ENCODE measurements at regions not wholly inside any gene's neighbourhood (a gene's known extent, or its start where the extent isn't known, plus 50 kb on each side); places are given as distances from the start of the nearest gene placed in this dataset.
A peak's percentile ranks its signal among the peaks of the same experiment; 100 is the strongest.

- no peaks in the 10 kb centered on the region for H3K36me3 ChIP-seq (ENCODE audit: control insufficient read depth in 5 of 5, insufficient read depth in 5 of 5, low read length in 5 of 5)
- peaks cover 10 to 32% (median 12%) of the 10 kb centered on the region in 5 donors for H3K9me3 ChIP-seq (ENCODE audit: control insufficient read depth in 5 of 5, low read length in 5 of 5)
- H3K4me1 ChIP-seq (ENCODE audit: control insufficient read depth in 5 of 5, insufficient read depth in 5 of 5, low read length in 5 of 5), result peaks cover 0 to 6% (median 5%) of the 10 kb centered on the region in 5 donors
- H3K9ac ChIP-seq (ENCODE audit: low read length in 5 of 5), result no peak overlapping the region
- H3K27me3 ChIP-seq (ENCODE audit: control insufficient read depth in 5 of 5, insufficient read depth in 4 of 5, low read length in 5 of 5), result peaks cover 0 to 14% (median 9%) of the 10 kb centered on the region in 5 donors
- no peak overlapping the region for H3K27ac ChIP-seq (ENCODE audit: low read depth, low read length)
- peak overlapping the region in 4 of 5 donors; percentile 9 to 47 (median 26) for H3K4me3 ChIP-seq (ENCODE audit: low read depth in 1 of 5, low read length in 5 of 5)
These were observed 99.7 kb upstream of the CCL21 start for GRCh38 chr9:34809504-34810186.

- Histone ChIP-seq H3K27me3 (ENCODE audit: control insufficient read depth in 5 of 5, insufficient read depth in 4 of 5, low read length in 5 of 5) (peaks cover 0 to 2% (median 0%) of the 10 kb centered on the region in 5 donors), H3K4me3 (ENCODE audit: low read depth in 1 of 5, low read length in 5 of 5) (no peak overlapping the region), H3K9me3 (ENCODE audit: control insufficient read depth in 5 of 5, low read length in 5 of 5) (peaks cover 0 to 11% (median 5%) of the 10 kb centered on the region in 5 donors), H3K36me3 (ENCODE audit: control insufficient read depth in 5 of 5, insufficient read depth in 5 of 5, low read length in 5 of 5) (no peaks in the 10 kb centered on the region), H3K4me1 (ENCODE audit: control insufficient read depth in 5 of 5, insufficient read depth in 5 of 5, low read length in 5 of 5) (no peaks in the 10 kb centered on the region), H3K9ac (ENCODE audit: low read length in 5 of 5) (no peak overlapping the region), H3K27ac (ENCODE audit: low read depth, low read length) (no peak overlapping the region)
These were observed 93.0 kb upstream of the CCL21 start for GRCh38 chr9:34802916-34803315.

GRCh38 chr9:34797367-34797766 lies 87.4 kb upstream of the CCL21 start:
- Histone ChIP-seq H3K27me3 (ENCODE audit: control insufficient read depth in 5 of 5, insufficient read depth in 4 of 5, low read length in 5 of 5) (peaks cover 0 to 7% (median 0%) of the 10 kb centered on the region in 5 donors), H3K9ac (ENCODE audit: low read length in 5 of 5) (no peak overlapping the region), H3K9me3 (ENCODE audit: control insufficient read depth in 5 of 5, low read length in 5 of 5) (no peaks in the 10 kb centered on the region), H3K4me3 (ENCODE audit: low read depth in 1 of 5, low read length in 5 of 5) (no peak overlapping the region), H3K4me1 (ENCODE audit: control insufficient read depth in 5 of 5, insufficient read depth in 5 of 5, low read length in 5 of 5) (no peaks in the 10 kb centered on the region), H3K36me3 (ENCODE audit: control insufficient read depth in 5 of 5, insufficient read depth in 5 of 5, low read length in 5 of 5) (no peaks in the 10 kb centered on the region), H3K27ac (ENCODE audit: low read depth, low read length) (no peak overlapping the region)

GRCh38 chr9:34796924-34797323 lies 87.0 kb upstream of the CCL21 start:
- Histone ChIP-seq H3K27ac (ENCODE audit: low read depth, low read length) (no peak overlapping the region), H3K9ac (ENCODE audit: low read length in 5 of 5) (no peak overlapping the region), H3K4me3 (ENCODE audit: low read depth in 1 of 5, low read length in 5 of 5) (no peak overlapping the region), H3K4me1 (ENCODE audit: control insufficient read depth in 5 of 5, insufficient read depth in 5 of 5, low read length in 5 of 5) (no peaks in the 10 kb centered on the region), H3K27me3 (ENCODE audit: control insufficient read depth in 5 of 5, insufficient read depth in 4 of 5, low read length in 5 of 5) (peaks cover 0 to 7% (median 0%) of the 10 kb centered on the region in 5 donors), H3K36me3 (ENCODE audit: control insufficient read depth in 5 of 5, insufficient read depth in 5 of 5, low read length in 5 of 5) (no peaks in the 10 kb centered on the region), H3K9me3 (ENCODE audit: control insufficient read depth in 5 of 5, low read length in 5 of 5) (no peaks in the 10 kb centered on the region)

GRCh38 chr9:34793428-34793827 lies 83.5 kb upstream of the CCL21 start:
- no peaks in the 10 kb centered on the region for H3K36me3 ChIP-seq (ENCODE audit: control insufficient read depth in 5 of 5, insufficient read depth in 5 of 5, low read length in 5 of 5)

GRCh38 chr9:34783951-34784487 lies 74.1 kb upstream of the CCL21 start:
- Histone ChIP-seq H3K9ac (ENCODE audit: low read length in 5 of 5) (no peak overlapping the region), H3K4me1 (ENCODE audit: control insufficient read depth in 5 of 5, insufficient read depth in 5 of 5, low read length in 5 of 5) (no peaks in the 10 kb centered on the region), H3K27me3 (ENCODE audit: control insufficient read depth in 5 of 5, insufficient read depth in 4 of 5, low read length in 5 of 5) (peaks cover 0 to 4% (median 0%) of the 10 kb centered on the region in 5 donors), H3K4me3 (ENCODE audit: low read depth in 1 of 5, low read length in 5 of 5) (no peak overlapping the region), H3K27ac (ENCODE audit: low read depth, low read length) (no peak overlapping the region), H3K9me3 (ENCODE audit: control insufficient read depth in 5 of 5, low read length in 5 of 5) (no peaks in the 10 kb centered on the region), H3K36me3 (ENCODE audit: control insufficient read depth in 5 of 5, insufficient read depth in 5 of 5, low read length in 5 of 5) (no peaks in the 10 kb centered on the region)

More at GRCh38 chr9:34793428-34793827, 83.5 kb upstream of the CCL21 start:
- H3K4me3 ChIP-seq (ENCODE audit: low read depth in 1 of 5, low read length in 5 of 5), result no peak overlapping the region
- peaks cover 0 to 8% (median 7%) of the 10 kb centered on the region in 5 donors for H3K27me3 ChIP-seq (ENCODE audit: control insufficient read depth in 5 of 5, insufficient read depth in 4 of 5, low read length in 5 of 5)
- no peak overlapping the region for H3K9ac ChIP-seq (ENCODE audit: low read length in 5 of 5)
- no peaks in the 10 kb centered on the region for H3K9me3 ChIP-seq (ENCODE audit: control insufficient read depth in 5 of 5, low read length in 5 of 5)
- no peak overlapping the region for H3K27ac ChIP-seq (ENCODE audit: low read depth, low read length)
- no peaks in the 10 kb centered on the region for H3K4me1 ChIP-seq (ENCODE audit: control insufficient read depth in 5 of 5, insufficient read depth in 5 of 5, low read length in 5 of 5)

- H3K9ac ChIP-seq (ENCODE audit: low read length in 5 of 5), result no peak overlapping the region
- no peak overlapping the region for H3K27ac ChIP-seq (ENCODE audit: low read depth, low read length)
- H3K4me3 ChIP-seq (ENCODE audit: low read depth in 1 of 5, low read length in 5 of 5), result no peak overlapping the region
- H3K36me3 ChIP-seq (ENCODE audit: control insufficient read depth in 5 of 5, insufficient read depth in 5 of 5, low read length in 5 of 5), result no peaks in the 10 kb centered on the region
- H3K4me1 ChIP-seq (ENCODE audit: control insufficient read depth in 5 of 5, insufficient read depth in 5 of 5, low read length in 5 of 5), result no peaks in the 10 kb centered on the region
- peaks cover 0 to 7% (median 0%) of the 10 kb centered on the region in 5 donors for H3K27me3 ChIP-seq (ENCODE audit: control insufficient read depth in 5 of 5, insufficient read depth in 4 of 5, low read length in 5 of 5)
- peaks cover 0 to under 1% (median 0%) of the 10 kb centered on the region in 5 donors for H3K9me3 ChIP-seq (ENCODE audit: control insufficient read depth in 5 of 5, low read length in 5 of 5)
These were observed 72.4 kb upstream of the CCL21 start for GRCh38 chr9:34782372-34782771.

- Histone ChIP-seq H3K27ac (ENCODE audit: low read depth, low read length) (no peak overlapping the region), H3K27me3 (ENCODE audit: control insufficient read depth in 5 of 5, insufficient read depth in 4 of 5, low read length in 5 of 5) (peaks cover 0 to 3% (median 0%) of the 10 kb centered on the region in 5 donors), H3K4me1 (ENCODE audit: control insufficient read depth in 5 of 5, insufficient read depth in 5 of 5, low read length in 5 of 5) (no peaks in the 10 kb centered on the region), H3K4me3 (ENCODE audit: low read depth in 1 of 5, low read length in 5 of 5) (no peak overlapping the region), H3K36me3 (ENCODE audit: control insufficient read depth in 5 of 5, insufficient read depth in 5 of 5, low read length in 5 of 5) (no peaks in the 10 kb centered on the region), H3K9me3 (ENCODE audit: control insufficient read depth in 5 of 5, low read length in 5 of 5) (peaks cover 0 to 7% (median 3%) of the 10 kb centered on the region in 5 donors), H3K9ac (ENCODE audit: low read length in 5 of 5) (no peak overlapping the region)
These were observed 67.7 kb upstream of the CCL21 start for GRCh38 chr9:34777666-34778065.

GRCh38 chr9:34773955-34774354 lies 64.0 kb upstream of the CCL21 start:
- no peaks in the 10 kb centered on the region for H3K36me3 ChIP-seq (ENCODE audit: control insufficient read depth in 5 of 5, insufficient read depth in 5 of 5, low read length in 5 of 5)
- no peak overlapping the region for H3K27ac ChIP-seq (ENCODE audit: low read depth, low read length)
- H3K27me3 ChIP-seq (ENCODE audit: control insufficient read depth in 5 of 5, insufficient read depth in 4 of 5, low read length in 5 of 5), result peaks cover 0 to 6% (median 0%) of the 10 kb centered on the region in 5 donors
- H3K4me1 ChIP-seq (ENCODE audit: control insufficient read depth in 5 of 5, insufficient read depth in 5 of 5, low read length in 5 of 5), result no peaks in the 10 kb centered on the region
- H3K4me3 ChIP-seq (ENCODE audit: low read depth in 1 of 5, low read length in 5 of 5), result no peak overlapping the region
- no peak overlapping the region for H3K9ac ChIP-seq (ENCODE audit: low read length in 5 of 5)
- H3K9me3 ChIP-seq (ENCODE audit: control insufficient read depth in 5 of 5, low read length in 5 of 5), result peaks cover 0 to 7% (median 3%) of the 10 kb centered on the region in 5 donors

- Histone ChIP-seq H3K27ac (ENCODE audit: low read depth, low read length) (no peak overlapping the region), H3K27me3 (ENCODE audit: control insufficient read depth in 5 of 5, insufficient read depth in 4 of 5, low read length in 5 of 5) (peaks cover 0 to 6% (median 0%) of the 10 kb centered on the region in 5 donors), H3K36me3 (ENCODE audit: control insufficient read depth in 5 of 5, insufficient read depth in 5 of 5, low read length in 5 of 5) (no peaks in the 10 kb centered on the region), H3K4me3 (ENCODE audit: low read depth in 1 of 5, low read length in 5 of 5) (no peak overlapping the region), H3K4me1 (ENCODE audit: control insufficient read depth in 5 of 5, insufficient read depth in 5 of 5, low read length in 5 of 5) (no peaks in the 10 kb centered on the region), H3K9me3 (ENCODE audit: control insufficient read depth in 5 of 5, low read length in 5 of 5) (peaks cover 0 to 7% (median 3%) of the 10 kb centered on the region in 5 donors), H3K9ac (ENCODE audit: low read length in 5 of 5) (no peak overlapping the region)
These were observed 63.5 kb upstream of the CCL21 start for GRCh38 chr9:34773306-34773910.
